ENCODE measurements at regions not wholly inside any gene's neighbourhood (a gene's known extent, or its start where the extent isn't known, plus 50 kb on each side); places are given as distances from the start of the nearest gene placed in this dataset.

DNA sequence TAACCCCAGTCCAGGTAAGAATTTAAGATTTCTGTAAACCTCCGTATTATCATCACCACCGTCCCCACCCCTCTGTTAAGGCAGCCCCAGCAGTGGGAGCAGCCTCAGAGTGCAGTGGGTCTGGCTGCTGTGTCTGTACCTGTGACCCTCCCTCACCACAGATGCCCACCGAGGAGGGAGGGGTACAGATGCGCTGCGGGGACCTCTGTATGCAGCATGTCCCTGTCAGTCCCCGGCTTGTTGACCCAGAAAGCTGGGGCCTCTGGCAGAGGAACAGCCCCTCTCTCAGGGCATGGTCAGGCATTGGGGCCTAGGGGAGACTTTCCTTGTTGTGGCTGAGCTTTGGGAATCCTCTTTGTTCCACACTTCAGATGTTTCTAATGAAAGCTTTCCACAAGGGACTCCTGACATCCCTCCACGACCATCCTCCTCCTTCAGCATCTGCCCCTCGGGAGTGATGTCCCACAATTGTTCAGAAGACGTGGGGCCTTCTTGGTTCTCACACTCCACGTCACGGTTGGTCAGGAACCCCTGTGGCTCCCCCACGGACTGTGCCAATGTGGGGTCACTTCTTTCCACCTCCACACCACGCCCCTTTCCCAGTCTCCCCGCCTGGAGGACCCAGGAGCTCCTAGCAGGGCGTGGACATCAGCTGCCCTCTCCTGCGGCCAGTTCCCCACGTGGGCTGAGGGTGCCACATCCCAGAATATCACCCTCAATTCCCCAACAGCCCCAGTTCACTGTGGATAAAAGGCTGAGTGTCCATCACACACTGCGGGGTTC, 384.2 kb upstream of the MYT1L start:
- no peak for DNase-seq (ENCODE audit: low read depth)

DNA sequence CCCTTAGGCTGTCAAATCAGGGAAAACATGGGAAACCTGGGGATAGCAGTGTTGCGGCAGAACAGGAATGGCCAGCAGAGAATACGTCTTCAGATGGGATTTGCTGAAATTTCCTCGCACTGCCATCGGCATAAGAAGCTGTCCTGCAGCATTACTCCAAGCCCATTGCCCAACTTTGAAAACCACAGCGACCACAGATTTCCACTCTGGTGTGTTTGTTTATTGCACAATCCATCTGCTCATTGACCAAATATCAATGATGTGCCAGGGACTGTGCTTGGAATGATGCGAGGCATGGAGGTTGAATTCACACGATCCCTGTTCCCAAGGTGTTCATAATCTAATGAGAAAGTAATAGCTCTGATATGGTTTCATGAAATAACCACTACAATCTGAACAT, 383.3 kb upstream of the MYT1L start:
- DNase-seq (ENCODE audit: low read depth) = no peak

DNA sequence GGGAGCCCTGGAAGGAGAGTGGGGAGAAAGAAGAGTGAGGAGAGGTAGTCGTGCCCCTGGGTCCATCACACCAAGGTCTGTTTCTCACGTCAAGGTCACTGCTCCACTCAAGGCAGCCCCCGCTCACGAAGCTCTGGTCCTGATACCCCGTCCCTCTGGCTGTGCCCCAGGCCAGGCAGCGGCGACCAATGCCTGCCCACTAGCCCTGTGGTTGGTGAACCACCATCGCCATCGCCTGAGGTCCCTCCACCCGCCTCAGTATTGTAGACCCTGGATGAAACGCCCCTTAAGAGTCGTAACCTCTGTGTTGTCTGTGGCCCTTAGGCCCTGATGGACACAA, 378.3 kb upstream of the MYT1L start:
- no peak for DNase-seq (ENCODE audit: low read depth)

DNA sequence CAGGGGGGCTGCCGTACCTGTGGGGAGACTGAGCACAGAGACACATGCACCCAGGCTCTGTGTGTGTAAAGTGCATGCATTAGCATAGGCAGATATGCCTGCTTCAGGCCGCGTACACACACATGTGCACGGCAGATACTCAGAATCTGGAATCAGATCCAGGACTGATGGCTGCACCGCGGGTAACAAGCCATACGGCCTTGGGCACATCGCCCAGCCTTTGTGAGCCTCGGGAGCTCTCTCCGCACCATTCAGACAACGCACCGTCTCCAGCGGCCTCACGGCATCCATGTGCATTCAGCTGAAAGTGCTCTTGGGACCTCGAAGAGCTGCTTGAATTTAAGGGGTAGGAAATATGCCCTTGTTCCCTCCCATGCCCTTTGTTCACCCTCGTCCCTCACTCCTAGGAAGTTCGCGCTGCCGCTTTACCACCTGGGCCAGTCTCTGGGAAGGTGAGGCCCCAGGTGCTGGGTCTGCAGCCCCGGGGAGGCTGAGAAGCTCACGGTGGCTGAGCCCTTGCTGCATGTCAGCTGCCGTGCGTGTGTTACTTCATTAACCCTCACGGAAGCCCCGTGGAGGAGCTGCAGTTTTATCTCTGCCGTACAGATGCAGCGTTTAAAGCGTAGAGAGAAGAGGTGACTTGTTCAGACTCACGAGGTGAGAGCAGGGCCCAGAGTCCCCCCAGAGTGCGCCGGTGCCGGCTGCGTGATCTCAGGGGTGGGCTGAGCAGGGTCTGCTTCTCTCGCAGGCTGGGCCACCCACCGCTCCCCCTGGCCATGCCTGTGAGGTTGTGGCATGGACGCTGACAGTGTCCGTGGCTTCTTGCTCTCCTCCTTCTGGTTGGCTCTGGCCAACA, 377.7 kb upstream of the MYT1L start:
- DNase-seq (ENCODE audit: low read depth) = no peak

DNA sequence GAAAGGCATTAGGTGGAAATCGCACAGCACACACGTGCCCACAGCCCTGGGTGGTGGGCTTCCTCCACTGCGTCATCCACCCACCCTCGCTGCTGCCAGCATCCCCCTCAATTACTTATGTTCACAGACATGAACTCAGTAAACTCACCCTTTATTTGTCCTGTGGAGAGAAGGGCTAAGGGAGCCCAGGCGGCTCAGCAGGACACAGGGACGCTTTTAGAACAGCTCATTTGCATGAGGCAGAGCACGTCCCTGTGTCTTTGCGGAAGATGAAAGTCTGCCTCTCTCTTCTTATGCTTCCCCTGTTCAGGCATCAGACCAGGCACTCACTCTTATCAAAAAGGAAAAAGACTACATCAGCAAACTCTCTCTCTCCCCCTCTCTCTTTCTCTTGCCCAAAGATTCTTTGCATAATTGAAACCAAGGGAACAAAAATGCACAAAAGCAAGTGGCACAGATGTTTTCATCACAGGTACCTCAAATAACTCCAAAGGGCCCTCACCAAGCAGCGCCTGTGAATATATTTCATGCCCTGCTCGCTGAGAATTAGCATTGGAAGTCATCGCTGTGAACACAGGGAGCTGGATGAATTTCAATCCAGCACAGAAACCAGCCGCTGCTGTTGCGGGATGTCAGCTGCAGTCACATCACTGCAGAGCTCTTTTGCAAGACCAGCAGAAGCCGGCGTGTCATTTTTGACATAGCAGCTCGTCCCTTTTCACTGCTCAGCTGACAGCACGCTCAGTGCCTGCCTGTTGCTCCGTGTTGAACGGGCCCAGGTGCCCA, 376.3 kb upstream of the MYT1L start:
- no peak for DNase-seq (ENCODE audit: low read depth)

DNA sequence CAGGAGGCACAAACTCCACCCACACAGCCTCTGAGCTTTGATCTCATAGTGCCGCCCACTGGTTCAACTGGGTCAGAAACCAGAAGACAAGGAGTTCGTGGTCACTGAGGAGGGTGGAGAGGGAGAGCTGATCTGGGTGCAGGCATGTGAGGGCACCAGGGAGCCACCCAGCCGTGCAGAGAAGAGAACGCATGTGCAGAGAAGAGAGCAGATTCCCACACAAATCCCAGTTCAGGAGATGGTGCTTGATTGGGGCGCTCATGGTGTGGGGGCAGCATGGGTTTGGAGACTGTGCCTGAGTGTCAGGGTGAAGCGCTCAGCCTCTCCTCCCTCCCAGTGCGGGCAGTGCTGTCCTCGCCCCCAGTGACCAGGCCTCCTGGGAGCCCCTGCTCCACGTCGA, 375.2 kb upstream of the MYT1L start:
- no peak for DNase-seq (ENCODE audit: low read depth)

DNA sequence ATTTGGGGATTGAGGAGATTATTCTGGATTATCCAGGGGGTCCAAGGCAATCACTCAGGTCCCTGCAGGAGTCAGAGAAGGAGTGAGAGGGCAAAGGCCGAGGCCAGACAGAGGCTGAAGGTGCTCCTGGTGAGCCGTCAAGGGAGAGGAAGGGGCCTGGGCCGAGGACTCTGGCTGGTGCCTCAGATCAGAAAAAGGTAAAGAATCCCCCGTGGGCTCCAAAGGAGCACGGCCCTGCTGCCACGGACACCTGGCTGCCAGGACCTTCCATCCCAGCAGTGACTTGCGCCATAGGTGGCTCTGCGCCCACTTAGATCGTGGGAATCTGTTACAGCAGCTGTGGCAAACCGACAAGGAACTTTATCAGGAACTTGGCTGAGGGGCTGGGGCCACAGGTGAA, 374.8 kb upstream of the MYT1L start:
- no peak for DNase-seq (ENCODE audit: low read depth)

DNA sequence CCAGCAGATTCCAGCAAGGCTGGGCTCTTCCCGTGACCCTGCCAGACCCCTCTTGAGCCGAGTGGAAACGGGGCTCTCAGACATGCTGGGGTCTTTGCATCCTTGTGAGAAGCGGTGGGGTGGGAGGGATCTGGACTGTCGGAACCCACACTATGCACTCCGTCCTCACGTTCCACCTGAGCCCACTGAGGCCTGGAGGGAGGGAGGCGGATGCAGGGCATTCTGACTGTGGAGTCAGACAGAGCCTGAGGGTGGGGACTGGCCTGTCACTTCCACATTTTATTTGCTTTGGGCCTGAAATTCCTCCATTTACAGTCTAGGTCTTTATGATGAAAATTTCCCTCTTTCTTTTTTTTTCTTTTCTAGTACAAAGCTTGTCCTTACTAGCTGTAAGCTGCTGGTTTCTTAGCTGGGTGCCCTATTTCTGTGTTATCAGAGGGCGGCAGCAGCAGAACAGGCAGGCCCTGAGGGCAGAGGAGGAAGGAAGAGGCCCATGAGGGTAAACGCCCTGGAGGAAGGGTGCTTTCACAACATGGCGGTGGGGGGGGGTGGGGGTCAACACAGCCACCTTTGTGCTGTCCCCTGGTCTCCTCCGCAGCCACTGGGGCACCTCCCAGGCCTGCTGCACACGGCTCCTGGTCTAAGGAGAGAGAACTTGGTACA, 373.5 kb upstream of the MYT1L start:
- no peak for DNase-seq (ENCODE audit: low read depth)

DNA sequence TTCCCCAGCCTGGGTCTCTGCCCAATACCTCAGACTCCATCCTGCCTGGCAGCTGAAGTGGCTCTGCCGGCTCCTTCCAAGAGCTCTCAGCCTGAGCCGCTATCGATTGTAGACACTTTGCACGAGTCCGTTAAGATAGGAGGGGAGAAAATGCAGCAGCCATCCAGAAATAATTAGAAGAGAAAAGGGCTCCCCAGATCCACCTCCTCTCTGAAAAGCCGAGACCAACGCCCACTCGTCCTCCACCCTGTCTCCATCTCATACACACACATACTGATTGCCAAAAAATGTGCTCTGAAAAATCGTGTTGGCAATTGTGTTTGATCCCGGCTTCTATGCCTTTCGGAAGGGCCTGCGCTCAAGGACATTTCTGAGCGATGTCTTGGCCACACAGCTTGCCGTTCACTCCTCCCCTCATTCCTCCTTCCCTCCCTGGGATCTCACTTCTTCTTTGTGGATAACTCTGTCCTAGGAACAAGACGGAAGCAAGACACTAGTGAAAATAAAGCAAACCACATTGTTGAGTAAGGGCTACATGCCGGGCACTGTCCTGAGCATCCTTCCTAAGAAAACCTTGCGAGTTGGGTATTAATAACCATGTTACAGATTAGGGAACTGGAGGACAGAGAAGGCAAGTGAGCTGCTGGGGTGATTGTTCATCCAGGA, 372.8 kb upstream of the MYT1L start:
- no peak for DNase-seq (ENCODE audit: low read depth)

DNA sequence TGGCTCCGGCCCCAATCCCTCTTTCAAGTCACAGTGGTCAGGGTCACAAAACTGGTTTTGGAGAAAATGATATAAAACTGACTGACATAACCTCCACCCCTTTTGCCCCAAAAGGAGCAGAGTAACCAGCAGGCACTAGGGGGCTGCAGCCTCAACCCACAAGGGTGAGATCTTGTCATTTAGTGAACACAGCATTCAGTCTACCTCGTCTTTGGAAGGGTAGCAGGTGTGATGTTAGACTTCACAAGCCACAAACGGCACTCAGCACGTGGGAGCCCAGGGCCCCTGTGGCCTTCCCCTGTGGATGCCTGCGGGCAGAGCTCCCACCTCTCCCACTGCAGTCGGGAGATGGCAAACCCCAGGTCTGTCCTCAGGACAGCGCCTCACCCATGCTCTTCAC, 372.1 kb upstream of the MYT1L start:
- DNase-seq (ENCODE audit: low read depth) = no peak

DNA sequence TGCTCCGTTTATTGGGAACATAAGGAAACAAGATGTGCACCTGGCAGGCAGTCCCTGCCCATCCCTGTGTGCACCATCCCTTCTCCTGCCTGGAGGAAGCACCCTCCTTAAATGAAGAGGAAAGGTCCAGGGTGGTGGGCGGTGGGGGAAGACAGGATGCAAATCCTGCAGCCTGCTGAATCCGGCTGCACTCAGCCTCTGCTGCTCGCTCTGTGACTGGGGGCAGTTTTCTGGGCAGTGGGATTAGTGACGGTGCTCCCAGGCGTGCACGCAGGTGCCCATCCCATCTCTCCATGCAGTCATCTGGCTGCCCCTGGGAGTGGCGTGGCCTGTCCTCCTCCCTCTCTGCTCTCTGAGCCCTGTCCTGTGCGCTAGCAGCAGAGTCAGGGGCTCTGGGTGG, 371.3 kb upstream of the MYT1L start:
- DNase-seq (ENCODE audit: low read depth) = no peak

DNA sequence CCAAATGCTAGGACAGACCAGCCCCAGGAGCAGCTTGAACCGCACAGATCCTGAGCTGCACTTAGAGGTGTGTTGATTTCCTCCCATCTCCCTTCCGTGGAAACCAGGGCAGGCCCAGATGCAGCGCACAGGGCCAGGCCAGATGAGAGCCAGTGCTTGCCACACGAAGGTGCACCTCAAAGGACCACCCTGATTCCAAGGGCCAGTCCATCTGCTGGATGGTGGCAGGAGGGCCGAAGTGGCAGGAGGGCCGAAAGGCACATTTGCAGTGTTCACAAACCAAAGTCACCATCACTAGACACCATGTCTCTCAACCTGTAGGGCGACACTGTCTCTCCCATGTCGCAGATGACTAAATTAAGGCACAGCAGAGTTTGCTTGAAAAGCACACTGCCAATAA, 370.7 kb upstream of the MYT1L start:
- no peak for DNase-seq (ENCODE audit: low read depth)

DNA sequence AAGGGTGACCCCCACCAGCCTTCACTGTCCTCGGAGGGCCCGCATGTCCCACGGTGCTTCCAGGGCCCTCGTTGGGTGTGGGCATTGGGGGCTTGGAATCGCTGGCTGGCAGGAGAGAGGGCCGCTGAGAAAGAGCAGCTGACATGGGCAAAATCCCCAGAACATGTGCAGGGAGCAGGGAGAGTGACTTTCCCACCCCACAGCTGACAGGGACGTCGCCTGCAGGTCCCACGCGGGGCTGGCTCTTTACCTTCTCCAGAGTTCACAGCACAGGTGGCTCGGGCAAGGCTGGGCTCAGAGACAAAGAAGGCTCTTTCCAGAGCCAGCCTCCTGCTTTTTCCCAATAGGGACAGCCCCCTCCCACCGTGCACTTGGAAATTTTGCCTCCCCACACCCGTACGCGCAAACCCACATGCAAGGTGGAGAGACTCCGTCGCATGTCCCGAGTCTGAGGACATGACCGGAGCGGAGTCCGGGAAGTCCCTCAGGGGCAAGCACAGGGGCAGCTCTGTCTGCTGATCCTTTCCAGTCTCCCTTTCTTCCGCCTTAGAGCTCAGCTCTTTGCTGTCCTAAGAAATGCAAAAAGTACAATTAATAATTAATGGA, 370.2 kb upstream of the MYT1L start:
- DNase-seq (ENCODE audit: low read depth) = no peak

DNA sequence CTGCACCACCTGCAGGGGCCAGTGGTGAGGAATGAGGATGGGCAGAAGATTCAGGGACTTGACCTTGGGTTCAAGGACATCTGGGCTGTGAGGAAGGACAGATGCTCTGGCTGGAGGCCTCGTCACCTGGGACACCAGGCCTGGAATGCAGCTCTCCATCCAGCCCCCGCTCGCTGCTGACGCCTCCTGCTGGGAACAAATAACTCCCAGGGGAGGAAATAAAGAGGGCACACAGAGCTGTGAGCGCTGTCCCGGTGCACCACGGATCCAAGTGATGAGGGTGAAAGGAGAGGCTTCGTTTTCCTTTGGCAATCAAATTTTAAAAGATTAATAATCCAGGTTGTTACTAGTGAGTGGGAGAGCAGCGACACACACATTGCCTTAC, 368.0 kb upstream of the MYT1L start:
- DNase-seq (ENCODE audit: low read depth) = no peak

DNA sequence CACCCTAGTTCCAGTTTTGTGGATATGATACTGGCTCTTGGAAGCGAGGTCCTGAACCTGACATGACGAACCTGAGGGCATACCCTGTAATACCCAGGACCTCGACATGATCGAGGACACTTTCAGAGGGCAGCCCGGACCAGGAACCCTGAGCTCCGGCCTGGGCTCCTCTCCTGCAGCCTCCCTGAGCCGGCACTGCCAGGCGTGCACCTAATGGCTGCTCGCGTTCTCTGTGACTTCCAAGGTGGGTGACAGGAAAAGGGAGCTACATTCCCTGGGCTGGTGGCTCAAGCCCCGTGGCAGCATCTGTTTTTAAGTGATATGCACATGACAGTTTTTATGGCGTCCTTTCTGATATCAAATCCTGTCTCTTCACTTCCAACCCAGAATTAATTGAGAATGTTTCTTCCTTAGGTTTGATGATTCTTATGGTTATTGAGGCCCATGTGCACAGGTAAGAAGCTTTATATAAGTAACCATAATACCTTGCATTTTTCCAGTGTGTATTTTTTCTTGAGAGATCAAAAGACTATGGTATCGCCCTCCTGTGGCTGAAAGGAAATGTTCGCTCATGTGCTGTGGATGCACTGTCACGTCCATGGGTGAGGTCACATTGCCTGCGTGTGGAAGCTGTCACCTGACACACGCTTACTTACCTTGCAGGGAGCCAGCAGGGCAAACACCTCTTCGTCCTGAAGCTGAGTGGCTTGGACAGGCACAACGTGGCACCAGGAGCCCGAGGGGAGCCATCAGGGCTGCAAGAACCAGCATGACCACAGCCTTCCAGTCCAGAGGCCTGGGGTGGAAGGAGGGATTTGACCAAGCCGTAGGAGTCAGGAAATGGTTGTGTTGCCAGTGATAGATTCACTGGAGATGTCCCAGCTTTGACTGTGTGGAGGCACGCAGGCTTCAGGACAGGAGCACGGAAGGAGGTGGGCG, 367.4 kb upstream of the MYT1L start:
- DNase-seq (ENCODE audit: low read depth) = no peak

DNA sequence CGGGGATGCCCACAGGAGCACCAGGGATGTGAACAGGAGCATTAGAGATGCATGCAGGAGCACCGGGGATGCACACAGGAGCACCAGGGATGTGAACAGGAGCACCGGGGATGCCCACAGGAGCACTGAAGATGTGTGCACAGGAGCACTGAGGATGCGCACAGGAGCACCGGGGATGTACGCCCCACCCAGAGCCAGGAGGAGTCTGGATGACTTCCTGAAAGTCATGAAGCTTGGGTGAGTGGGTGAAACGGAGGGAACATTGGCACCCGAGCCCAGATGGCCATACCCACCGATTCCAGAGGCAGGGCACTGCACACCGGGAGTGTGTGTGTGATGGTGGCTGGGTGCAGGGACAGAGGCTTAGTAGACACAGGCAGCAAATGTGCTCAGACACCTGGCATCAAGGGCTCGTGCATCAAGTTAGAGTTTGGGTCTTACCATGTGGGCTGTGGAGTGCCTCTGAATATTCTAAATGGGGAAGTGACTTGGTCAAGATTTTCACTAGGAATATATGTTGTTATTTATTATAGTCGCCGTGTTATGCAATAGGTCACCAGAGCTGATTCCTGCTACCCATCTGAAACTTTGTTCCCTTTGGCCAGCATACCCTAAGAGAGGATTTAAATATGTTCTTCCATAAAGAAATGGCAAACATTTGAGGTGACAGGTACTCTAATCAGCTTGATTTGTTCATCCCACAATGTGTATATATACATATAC, 365.8 kb upstream of the MYT1L start:
- no peak for DNase-seq (ENCODE audit: low read depth)

DNA sequence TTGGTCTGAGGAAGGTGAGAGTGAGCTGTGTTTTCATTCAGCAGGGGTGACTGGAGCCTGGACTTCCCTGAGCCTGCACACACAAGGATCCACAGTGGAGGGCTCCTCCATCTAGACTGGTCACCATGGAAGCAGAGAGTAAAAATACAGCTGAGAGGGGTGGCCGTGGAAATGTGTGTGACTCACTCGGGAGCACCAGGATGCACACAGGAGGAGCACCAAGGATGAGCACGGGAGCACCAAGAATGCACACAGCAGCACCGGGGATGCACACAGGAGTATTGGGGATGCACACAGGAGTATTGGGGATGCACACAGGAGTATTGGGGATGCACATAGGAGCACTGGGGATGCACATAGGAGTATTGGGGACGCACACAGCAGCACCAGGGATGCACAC, 365.2 kb upstream of the MYT1L start:
- no peak for DNase-seq (ENCODE audit: low read depth)

DNA sequence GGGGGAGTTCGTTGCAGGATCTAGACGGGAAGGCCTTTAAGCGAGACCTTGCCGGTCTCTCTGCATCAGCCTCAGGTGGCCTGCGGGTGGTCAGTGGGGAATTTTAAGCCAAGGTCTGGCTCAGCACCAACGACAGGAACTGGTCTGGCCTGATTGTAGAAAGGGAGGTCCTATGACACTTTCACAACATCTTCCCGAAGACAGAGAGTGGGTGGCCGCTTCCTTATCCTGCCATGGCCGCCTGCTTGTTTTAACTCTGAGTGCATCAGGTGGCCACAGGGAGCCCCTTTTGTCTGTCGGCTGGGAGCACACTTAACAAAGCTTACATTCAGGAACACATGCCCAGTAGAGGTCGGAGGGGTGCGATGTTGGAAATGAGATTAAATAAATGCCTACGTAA, 363.7 kb upstream of the MYT1L start:
- no peak for DNase-seq (ENCODE audit: low read depth)

DNA sequence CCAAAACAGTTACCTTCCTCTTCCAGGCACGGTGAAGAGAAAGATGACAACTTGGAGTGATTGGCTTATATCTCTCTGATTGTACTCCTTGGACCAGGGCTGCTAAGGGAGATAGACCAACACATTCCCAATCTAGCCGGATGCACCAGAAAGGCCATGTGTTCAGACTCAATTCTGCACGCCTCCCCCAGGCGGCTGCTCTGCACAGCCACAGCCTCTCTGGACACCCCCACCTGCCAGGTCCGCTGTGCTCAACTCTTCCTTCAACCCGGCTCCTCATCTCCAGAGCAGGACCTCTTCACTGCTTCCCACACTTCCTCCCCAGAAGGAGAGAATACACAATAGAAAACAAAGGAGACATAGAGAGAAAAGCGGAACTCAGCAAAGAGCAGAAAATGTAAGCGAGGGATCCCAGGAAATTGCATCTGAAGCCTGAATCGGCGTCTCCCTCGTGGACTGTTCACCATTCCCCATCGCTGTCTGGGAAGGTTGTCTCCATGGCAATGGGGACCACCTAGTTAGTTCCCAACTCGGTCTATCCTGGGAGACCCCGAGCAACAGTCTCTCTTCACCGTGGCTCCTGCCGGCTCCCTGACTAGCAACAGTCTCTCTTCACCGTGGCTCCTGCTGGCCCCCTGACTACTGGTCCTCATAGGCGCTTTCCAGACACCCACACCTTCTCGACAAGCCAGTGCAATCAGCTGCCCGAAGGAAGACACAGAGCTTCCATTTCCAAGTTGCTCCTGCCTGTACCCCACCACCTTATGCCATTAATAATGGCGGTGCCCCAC, 361.7 kb upstream of the MYT1L start:
- no peak for DNase-seq (ENCODE audit: low read depth)

Data from non-pigmented ciliary epithelial cell (primary cell).